ENCODE measurements at regions not wholly inside any gene's neighbourhood (a gene's known extent, or its start where the extent isn't known, plus 50 kb on each side); places are given as distances from the start of the nearest gene placed in this dataset.

DNA sequence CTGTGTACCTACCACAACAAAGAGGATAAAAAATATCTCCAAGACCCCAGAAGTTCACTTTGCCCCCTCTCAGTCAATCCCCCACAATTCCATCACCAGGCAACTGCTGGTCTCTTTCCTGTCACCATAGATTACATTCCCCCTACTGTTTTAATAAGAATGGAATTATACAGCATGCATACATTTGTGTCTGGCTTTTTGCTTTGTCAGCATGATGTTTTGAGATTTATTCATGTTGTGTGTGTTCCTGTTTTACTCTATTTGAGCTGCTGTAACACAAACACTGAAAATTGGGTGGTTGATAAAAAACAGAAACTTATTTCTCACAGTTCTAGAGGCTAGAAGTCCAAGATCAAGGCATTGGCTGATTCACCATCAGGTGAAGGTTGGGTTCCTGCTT is 214.5 kb upstream of the IGFBP3 start:
- intact Hi-C loops (cut with DNase I): no loop called here
- H3K36me3 ChIP-seq: no peaks in the 10 kb centered on the region

DNA sequence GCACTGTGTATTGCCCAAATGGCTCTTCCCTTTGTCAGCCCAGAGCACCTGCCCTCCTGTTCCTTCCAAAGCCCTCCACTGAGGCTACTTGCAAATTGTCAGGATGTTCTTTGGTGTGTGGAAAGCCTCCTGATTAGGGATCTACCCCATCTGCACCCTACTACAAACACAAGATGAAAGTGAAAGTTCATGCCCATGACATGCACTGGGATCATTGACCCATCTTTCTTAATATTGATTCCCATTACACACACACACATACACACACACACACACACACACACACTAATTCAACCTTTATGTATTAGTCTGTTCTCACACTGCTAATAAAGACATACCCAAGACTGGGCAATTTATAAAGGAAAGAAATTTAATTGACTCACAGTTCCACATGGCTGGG is 213.7 kb upstream of the IGFBP3 start:
- no peaks in the 10 kb centered on the region for H3K27me3 ChIP-seq
- no peak for DNase-seq
- H3K27ac ChIP-seq: no peak overlapping the region
- H3K4me1 ChIP-seq: no peaks in the 10 kb centered on the region
- H3K4me3 ChIP-seq (replicated peaks in 1 of 3): no peak overlapping the region
- H3K36me3 ChIP-seq: no peaks in the 10 kb centered on the region
- no peaks in the 10 kb centered on the region for H3K9me3 ChIP-seq
- intact Hi-C loops (cut with DNase I): no loop called here
- no peak for TF ChIP-seq POLR2A (IDR thresholded peaks at IDR 0.05)
- TF ChIP-seq, protein P1, sequence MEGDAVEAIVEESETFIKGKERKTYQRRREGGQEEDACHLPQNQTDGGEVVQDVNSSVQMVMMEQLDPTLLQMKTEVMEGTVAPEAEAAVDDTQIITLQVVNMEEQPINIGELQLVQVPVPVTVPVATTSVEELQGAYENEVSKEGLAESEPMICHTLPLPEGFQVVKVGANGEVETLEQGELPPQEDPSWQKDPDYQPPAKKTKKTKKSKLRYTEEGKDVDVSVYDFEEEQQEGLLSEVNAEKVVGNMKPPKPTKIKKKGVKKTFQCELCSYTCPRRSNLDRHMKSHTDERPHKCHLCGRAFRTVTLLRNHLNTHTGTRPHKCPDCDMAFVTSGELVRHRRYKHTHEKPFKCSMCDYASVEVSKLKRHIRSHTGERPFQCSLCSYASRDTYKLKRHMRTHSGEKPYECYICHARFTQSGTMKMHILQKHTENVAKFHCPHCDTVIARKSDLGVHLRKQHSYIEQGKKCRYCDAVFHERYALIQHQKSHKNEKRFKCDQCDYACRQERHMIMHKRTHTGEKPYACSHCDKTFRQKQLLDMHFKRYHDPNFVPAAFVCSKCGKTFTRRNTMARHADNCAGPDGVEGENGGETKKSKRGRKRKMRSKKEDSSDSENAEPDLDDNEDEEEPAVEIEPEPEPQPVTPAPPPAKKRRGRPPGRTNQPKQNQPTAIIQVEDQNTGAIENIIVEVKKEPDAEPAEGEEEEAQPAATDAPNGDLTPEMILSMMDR (IDR thresholded peaks at IDR 0.05): no peak

More for the DNA sequence above, 214.5 kb upstream of the IGFBP3 start:
- no peaks in the 10 kb centered on the region for H3K27me3 ChIP-seq
- no peak overlapping the region for H3K27ac ChIP-seq
- H3K9me3 ChIP-seq: no peaks in the 10 kb centered on the region
- H3K4me1 ChIP-seq: no peaks in the 10 kb centered on the region
- no peak overlapping the region for H3K4me3 ChIP-seq (replicated peaks in 1 of 3)
- no peak for DNase-seq
- TF ChIP-seq POLR2A (IDR thresholded peaks at IDR 0.05): no peak
- TF ChIP-seq, protein P1 (IDR thresholded peaks at IDR 0.05): no peak

DNA sequence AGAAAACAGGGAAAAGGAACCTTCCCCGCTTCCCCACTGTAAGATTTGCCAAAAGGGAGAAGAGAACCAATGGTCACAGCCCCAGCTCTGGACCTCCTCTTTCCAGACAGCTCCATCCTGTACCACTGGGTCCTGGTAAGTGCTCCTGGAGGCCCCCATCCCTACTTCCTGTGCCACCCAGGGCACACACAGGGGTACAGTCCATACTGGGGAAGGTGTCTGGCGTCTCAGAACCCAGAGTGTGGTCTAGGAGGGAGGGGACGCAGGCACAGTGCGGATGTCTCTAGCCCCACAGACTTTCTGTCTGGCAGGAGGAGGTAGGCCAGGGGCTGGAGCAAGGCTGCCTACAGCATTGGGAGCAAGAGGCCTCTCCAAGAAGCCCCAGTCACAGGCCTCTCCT is 213.3 kb upstream of the IGFBP3 start:
- intact Hi-C loops (cut with DNase I): no loop called here
- Histone ChIP-seq H3K27me3 (no peaks in the 10 kb centered on the region), H3K4me1 (no peaks in the 10 kb centered on the region), H3K27ac (no peak overlapping the region), H3K36me3 (no peaks in the 10 kb centered on the region), H3K9me3 (no peaks in the 10 kb centered on the region), H3K4me3 (replicated peaks in 1 of 3) (no peak overlapping the region)
- TF ChIP-seq POLR2A (IDR thresholded peaks at IDR 0.05): no peak
- TF ChIP-seq, protein P1 (IDR thresholded peaks at IDR 0.05): no peak
- DNase-seq: no peak
- 70 to 96% methylated on average over 4 of the region's 4 CpGs for WGBS, 2 donors

DNA sequence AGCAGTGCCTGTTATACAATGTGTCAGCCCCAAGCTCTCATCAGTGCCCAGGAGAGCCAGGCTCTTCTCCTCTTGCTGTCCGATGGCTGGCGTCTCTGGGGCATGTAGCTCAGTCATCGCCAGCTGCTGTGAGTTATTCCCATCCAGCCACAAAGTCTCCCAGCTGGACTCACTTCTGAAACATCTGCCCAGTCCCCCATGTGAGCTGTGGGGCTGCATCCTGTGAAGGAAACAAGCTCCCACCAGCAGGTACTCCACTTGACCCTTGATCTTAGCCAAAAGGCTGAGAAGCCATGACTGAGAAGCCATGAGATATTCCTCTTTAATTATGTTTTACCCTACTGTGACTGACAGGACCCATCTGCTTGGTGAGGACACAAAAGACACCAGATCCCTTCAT is 212.7 kb upstream of the IGFBP3 start:
- H3K4me1 ChIP-seq: no peaks in the 10 kb centered on the region
- no peaks in the 10 kb centered on the region for H3K36me3 ChIP-seq
- WGBS, 2 donors: 95 to 100% methylated on average over 3 of the region's 3 CpGs
- H3K27me3 ChIP-seq: no peaks in the 10 kb centered on the region
- no peak overlapping the region for H3K27ac ChIP-seq
- no peaks in the 10 kb centered on the region for H3K9me3 ChIP-seq
- intact Hi-C loops (cut with DNase I): no loop called here
- TF ChIP-seq, protein P1 (IDR thresholded peaks at IDR 0.05): no peak
- TF ChIP-seq POLR2A (IDR thresholded peaks at IDR 0.05): no peak
- H3K4me3 ChIP-seq (replicated peaks in 1 of 3): no peak overlapping the region
- no peak for DNase-seq

DNA sequence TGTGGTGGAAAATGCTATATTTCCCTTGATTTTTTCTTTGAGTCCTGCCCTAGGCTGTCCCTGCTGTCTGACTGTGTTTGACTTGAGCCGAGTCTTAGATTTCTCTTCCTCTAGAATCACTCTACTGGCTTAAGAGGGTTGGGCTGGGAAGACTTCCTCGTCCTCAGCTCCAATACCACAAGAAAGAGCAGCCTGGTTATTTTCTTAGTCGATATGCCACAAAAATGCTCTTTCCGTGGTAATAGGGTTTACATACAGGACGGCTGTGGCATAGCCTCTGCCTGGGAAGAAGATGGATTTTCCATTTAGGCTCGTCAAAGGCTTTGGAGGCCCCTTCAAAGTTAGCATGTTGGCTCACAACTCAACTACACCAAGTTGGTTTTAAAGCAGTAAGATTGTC is 212.0 kb upstream of the IGFBP3 start:
- 68 to 78% methylated on average over 6 of the region's 6 CpGs for WGBS, 2 donors
- no peaks in the 10 kb centered on the region for H3K36me3 ChIP-seq

More for the DNA sequence above, 212.0 kb upstream of the IGFBP3 start:
- Histone ChIP-seq H3K27me3 (no peaks in the 10 kb centered on the region), H3K9me3 (no peaks in the 10 kb centered on the region), H3K4me3 (replicated peaks in 1 of 3) (no peak overlapping the region), H3K4me1 (no peaks in the 10 kb centered on the region), H3K27ac (no peak overlapping the region)
- TF ChIP-seq, protein P1 (IDR thresholded peaks at IDR 0.05): no peak
- no peak for TF ChIP-seq POLR2A (IDR thresholded peaks at IDR 0.05)
- DNase-seq: no peak
- intact Hi-C loops (cut with DNase I): no loop called here

Measured in thyroid gland (tissue), 4 donors.